ENCODE measurements at regions not wholly inside any gene's neighbourhood (a gene's known extent, or its start where the extent isn't known, plus 50 kb on each side); places are given as distances from the start of the nearest gene placed in this dataset.

GRCh38 chr3:75262661-75263060, 401.5 kb upstream of the FRG2C start:
- TF ChIP-seq CTCF (conservative IDR thresholded peaks at IDR 0.05; ENCODE audit: low read length): no peak
- no peak for TF ChIP-seq EZH2phosphoT487 (IDR thresholded peaks at IDR 0.05; ENCODE audit: borderline replicate concordance, low read depth, low read length)
